GM06990 (cell line): ENCODE measurements at regions not wholly inside any gene's neighbourhood (a gene's known extent, or its start where the extent isn't known, plus 50 kb on each side); places are given as distances from the start of the nearest gene placed in this dataset.

Experiments used
- DNase-seq: peaks from one replicate; pipeline ENCODE4 v3.0.0-alpha.2; 2011; ENCODE audit not compliant: insufficient read length; ENCODE audit errors: extremely low read depth
- H3K27me3 ChIP-seq: replicated peaks from 2 replicates; pipeline ENCODE4 v1.6.0; 2011; ENCODE audit warnings: low read length; ENCODE audit not compliant: control insufficient read depth, insufficient read depth
- H3K36me3 ChIP-seq: 2 replicates; pipeline ENCODE4 v1.5.1; 2011; ENCODE audit warnings: low read length; ENCODE audit not compliant: control insufficient read depth, insufficient read depth
- H3K4me3 ChIP-seq: replicated peaks from 2 replicates; pipeline ENCODE4 v1.5.1; 2011; ENCODE audit warnings: low read depth, mild to moderate bottlenecking, control low read depth, low read length
- TF ChIP-seq, protein P1 (sequence below): IDR thresholded peaks from 2 replicates; pipeline ENCODE4 v1.5.1; 2011; ENCODE audit warnings: low read length, control low read depth, mild to moderate bottlenecking, inconsistent platforms; ENCODE audit not compliant: insufficient read depth, poor library complexity, severe bottlenecking

DNA sequence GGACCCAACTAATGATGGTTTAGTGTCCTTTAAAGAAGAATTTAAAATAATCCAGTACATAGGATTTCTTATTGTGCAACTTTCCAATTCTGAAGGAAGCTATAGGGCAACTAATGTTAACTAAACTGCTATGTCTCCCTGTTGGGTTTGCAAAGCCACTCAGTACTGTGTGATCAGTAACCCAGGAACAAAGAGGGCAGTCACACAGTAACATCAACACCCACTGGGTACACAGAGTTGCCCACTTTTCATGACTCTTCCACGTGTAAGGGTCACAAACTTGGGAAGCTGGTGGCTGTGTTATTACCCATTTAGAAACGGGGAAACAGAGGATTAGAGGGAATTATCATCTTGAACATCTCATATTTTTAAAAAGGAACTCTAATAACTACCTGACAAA, 555.0 kb upstream of the DIPK2B start:
- H3K36me3 ChIP-seq: no peaks in the 10 kb centered on the region
- H3K27me3 ChIP-seq: no peaks in the 10 kb centered on the region
- no peak overlapping the region for H3K4me3 ChIP-seq
- DNase-seq: no peak
- TF ChIP-seq, protein P1, sequence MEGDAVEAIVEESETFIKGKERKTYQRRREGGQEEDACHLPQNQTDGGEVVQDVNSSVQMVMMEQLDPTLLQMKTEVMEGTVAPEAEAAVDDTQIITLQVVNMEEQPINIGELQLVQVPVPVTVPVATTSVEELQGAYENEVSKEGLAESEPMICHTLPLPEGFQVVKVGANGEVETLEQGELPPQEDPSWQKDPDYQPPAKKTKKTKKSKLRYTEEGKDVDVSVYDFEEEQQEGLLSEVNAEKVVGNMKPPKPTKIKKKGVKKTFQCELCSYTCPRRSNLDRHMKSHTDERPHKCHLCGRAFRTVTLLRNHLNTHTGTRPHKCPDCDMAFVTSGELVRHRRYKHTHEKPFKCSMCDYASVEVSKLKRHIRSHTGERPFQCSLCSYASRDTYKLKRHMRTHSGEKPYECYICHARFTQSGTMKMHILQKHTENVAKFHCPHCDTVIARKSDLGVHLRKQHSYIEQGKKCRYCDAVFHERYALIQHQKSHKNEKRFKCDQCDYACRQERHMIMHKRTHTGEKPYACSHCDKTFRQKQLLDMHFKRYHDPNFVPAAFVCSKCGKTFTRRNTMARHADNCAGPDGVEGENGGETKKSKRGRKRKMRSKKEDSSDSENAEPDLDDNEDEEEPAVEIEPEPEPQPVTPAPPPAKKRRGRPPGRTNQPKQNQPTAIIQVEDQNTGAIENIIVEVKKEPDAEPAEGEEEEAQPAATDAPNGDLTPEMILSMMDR: no peak

DNA sequence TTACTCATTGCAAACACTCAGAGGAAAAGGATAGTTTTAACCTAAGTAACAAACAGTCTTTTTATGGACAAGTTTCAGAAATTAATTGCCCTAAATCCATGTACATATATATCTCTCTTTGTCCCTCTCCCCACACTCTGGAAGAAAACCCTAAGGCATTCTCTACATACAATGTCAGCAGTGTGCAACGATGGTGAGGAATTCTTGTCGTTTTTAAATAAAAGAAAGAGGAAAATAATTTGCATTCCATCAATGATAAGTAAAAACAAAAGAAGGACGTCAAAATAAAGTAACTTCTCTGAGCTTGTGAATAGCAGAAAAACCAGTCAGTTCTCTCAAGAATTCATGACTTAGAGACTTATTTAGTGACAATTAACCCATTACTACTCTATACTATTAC, 550.5 kb upstream of the DIPK2B start:
- Histone ChIP-seq H3K36me3 (no peaks in the 10 kb centered on the region), H3K27me3 (no peaks in the 10 kb centered on the region), H3K4me3 (no peak overlapping the region)
- TF ChIP-seq, protein P1: no peak
- no peak for DNase-seq

DNA sequence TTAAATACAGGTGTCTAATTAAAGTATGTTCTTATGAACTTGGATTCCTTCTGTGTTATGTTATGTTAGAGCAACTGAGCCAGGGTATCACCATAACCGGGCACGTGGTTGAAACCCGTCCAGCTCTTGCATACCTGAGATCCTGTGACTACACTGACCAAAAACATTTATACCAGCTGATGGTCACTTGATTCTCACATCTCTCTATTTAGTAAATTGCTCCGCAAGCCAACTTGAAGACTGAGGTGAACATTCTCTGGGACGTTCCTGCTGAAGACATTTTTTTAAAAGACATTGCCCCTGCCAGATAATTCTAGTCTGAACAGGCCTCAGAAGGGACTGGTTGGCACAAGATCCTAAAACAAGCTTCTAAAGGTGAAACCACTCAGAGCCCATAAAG, 550.0 kb upstream of the DIPK2B start:
- no peak overlapping the region for H3K4me3 ChIP-seq
- TF ChIP-seq, protein P1: no peak
- H3K36me3 ChIP-seq: no peaks in the 10 kb centered on the region
- DNase-seq: no peak
- H3K27me3 ChIP-seq: no peaks in the 10 kb centered on the region

DNA sequence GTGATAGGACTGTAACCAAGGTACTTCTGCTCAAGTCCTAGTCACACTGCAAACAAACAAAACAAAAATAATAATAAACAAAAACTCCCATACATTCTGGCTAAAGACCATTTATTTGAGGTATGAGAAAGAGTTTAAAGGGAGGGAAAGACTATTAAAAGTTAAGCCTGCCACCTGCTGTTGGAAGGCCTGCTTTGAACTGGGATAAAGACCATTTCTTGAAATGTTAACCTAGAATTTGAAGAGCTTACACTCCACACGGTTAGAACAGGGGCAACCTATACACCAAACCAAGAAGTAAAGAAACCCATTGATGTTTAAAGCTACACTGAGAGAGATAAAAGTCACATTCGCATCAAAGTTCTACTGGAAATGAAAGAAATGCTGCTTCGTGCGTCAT, 548.7 kb upstream of the DIPK2B start:
- Histone ChIP-seq H3K27me3 (no peaks in the 10 kb centered on the region), H3K36me3 (no peaks in the 10 kb centered on the region), H3K4me3 (no peak overlapping the region)
- TF ChIP-seq, protein P1: peak; percentile 26
- no peak for DNase-seq

DNA sequence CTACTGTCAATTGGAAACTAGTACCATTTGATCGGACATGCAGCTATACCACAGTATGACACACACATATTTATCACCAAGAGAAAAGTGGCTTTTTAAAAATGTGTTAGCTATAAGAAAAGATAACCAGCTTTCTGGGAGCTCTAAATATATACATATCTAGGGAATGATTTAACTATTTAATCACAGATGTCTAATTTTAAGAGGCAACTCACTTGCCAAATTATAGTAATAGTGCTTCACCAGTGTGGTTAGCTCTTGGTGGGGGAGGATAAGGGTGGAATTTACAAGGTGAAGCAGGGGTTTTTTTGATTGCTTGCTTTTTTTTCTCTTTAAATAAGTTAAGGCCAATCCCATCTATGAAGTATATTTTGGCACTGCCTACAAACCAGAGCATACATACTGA, 547.7 kb upstream of the DIPK2B start:
- no peaks in the 10 kb centered on the region for H3K27me3 ChIP-seq
- DNase-seq: no peak
- no peaks in the 10 kb centered on the region for H3K36me3 ChIP-seq
- no peak overlapping the region for H3K4me3 ChIP-seq
- TF ChIP-seq, protein P1: no peak

DNA sequence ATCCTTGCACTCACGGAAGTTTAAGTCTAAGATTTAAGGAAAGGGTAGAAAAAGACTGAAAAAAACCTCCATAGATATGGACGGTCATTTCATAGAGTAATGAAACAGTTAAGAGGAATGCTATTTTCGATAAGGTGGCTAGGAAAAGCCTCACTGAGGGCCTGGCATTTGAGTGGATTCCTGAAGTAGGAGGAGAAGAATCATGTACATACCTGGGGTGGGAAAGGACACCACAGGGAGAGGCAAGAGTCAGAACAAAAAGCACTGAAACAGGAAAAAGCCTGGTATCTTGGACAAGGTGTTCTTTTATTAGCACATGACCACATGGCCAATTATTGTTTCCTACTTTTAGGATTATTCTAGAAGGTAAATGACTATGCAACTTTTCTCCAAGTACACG, 547.2 kb upstream of the DIPK2B start:
- no peak overlapping the region for H3K4me3 ChIP-seq
- no peak for DNase-seq
- H3K36me3 ChIP-seq: no peaks in the 10 kb centered on the region
- TF ChIP-seq, protein P1: no peak
- no peaks in the 10 kb centered on the region for H3K27me3 ChIP-seq
